HCT116 (cell line): ENCODE measurements at regions not wholly inside any gene's neighbourhood (a gene's known extent, or its start where the extent isn't known, plus 50 kb on each side); places are given as distances from the start of the nearest gene placed in this dataset.

ENCODE experiments used
- ATAC-seq: fragments of 200-7000 bp; cut with Tn5 transposase; 2 replicates; pipeline ENCODE4 v1.9.1; 2020; ENCODE audit warnings: mild to moderate bottlenecking, moderate library complexity
- BruUV-seq: library from RNA; stranded (reverse); fragments of 400-500 nt; replicated peaks from 2 replicates; lab custom pipeline; 2021; lab: Mats Ljungman, UMichigan
- CTCF ChIA-PET: fragments of 300-600 bp; sonication (Branson Sonifier 250); formaldehyde crosslinking; loops from one replicate; lab custom pipeline; 2021; ENCODE audit warnings: antibody characterized with exemption; lab: Charles Lee
- POLR2A ChIA-PET: fragments of 300-600, 350-600 bp; sonication (Branson Sonifier 250); formaldehyde crosslinking; loops from one replicate; lab custom pipeline; 2021; ENCODE audit warnings: antibody characterized with exemption; lab: Charles Lee
- RAD21 ChIA-PET, 2 experiments: fragments of 300-600 bp; sonication (Branson Sonifier 250); formaldehyde crosslinking; loops; one replicate each; lab custom pipeline; 2023; ENCODE audit warnings: low total read pairs in 2 of 2; ENCODE audit not compliant: uncharacterized antibody in 2 of 2, unreplicated experiment in 2 of 2, low non-redundant PET in 1 of 2; lab: Charles Lee
- DNase-seq: peaks from one replicate; pipeline ENCODE4 v3.0.0-alpha.2; 2010; ENCODE audit warnings: low read depth, low spot score
- H2AFZ ChIP-seq: fragments of 200-600 bp; shearing (Covaris generic), sonication (generic); 2 replicates; pipeline ENCODE4 v1.6.1; 2017; ENCODE audit warnings: low read depth, mixed run types, mixed read lengths, antibody characterized with exemption, low read length; ENCODE audit not compliant: poor library complexity, severe bottlenecking
- H3K27ac ChIP-seq: 2 replicates; pipeline ENCODE4 v1.5.1; 2012; ENCODE audit warnings: low read depth, low read length
- H3K27me3 ChIP-seq: fragments of 200-600 bp; sonication (generic); 2 replicates; pipeline ENCODE4 v1.6.1; 2016; ENCODE audit warnings: mixed run types, low read length, mixed read lengths; ENCODE audit not compliant: insufficient read depth
- H3K36me3 ChIP-seq, 2 experiments: fragments of 200-500 bp in 1 of 2; fragments of 200-600 bp in 1 of 2; sonication (Bioruptor generic) in 1 of 2; sonication (generic) in 1 of 2; 2 replicates each; pipeline versions ENCODE4 v1.5.1 to v1.6.1; 2014 to 2016; ENCODE audit warnings: low read length in 2 of 2, inconsistent platforms in 1 of 2, mixed read lengths in 1 of 2, mixed run types in 1 of 2; ENCODE audit not compliant: insufficient read depth in 2 of 2, control insufficient read depth in 1 of 2
- H3K4me1 ChIP-seq, 2 experiments: fragments of 200-600 bp in 1 of 2; sonication (generic) in 1 of 2; 2 replicates each; pipeline versions ENCODE4 v1.5.1 to v1.6.1; 2012 to 2017; ENCODE audit warnings: low read length in 2 of 2, inconsistent platforms in 1 of 2, mild to moderate bottlenecking in 1 of 2, mixed read lengths in 1 of 2, mixed run types in 1 of 2, moderate library complexity in 1 of 2; ENCODE audit not compliant: insufficient read depth in 2 of 2, control insufficient read depth in 1 of 2
- H3K4me2 ChIP-seq: fragments of 200-600 bp; sonication (generic); 2 replicates; pipeline ENCODE4 v1.6.1; 2017; ENCODE audit warnings: mixed run types, low read length, mixed read lengths
- H3K4me3 ChIP-seq, 2 experiments: fragments of 200-600 bp in 1 of 2; sonication (generic) in 1 of 2; replicated peaks in 1 of 2; 2 replicates each; pipeline ENCODE4 v1.5.1; 2011 to 2016; ENCODE audit warnings: low read length in 2 of 2, control low read depth in 1 of 2, low read depth in 1 of 2, mild to moderate bottlenecking in 1 of 2, mixed read lengths in 1 of 2, mixed run types in 1 of 2
- H3K79me2 ChIP-seq: fragments of 200-600 bp; sonication (generic); 2 replicates; pipeline ENCODE4 v1.6.1; 2017; ENCODE audit warnings: mild to moderate bottlenecking, mixed run types, low read length, moderate library complexity, mixed read lengths; ENCODE audit not compliant: insufficient read depth
- H3K9ac ChIP-seq: fragments of 200-600 bp; sonication (generic); 2 replicates; pipeline ENCODE4 v1.6.1; 2016; ENCODE audit warnings: low read length, mixed read lengths
- H3K9me2 ChIP-seq: fragments of 200-600 bp; sonication (generic), shearing (Covaris generic); 2 replicates; pipeline ENCODE4 v1.6.1; 2017; ENCODE audit warnings: mixed run types, mild to moderate bottlenecking, moderate library complexity; ENCODE audit not compliant: insufficient read depth
- H3K9me3 ChIP-seq, 2 experiments: fragments of 200-500 bp in 1 of 2; fragments of 200-600 bp in 1 of 2; sonication (Bioruptor generic) in 1 of 2; sonication (generic) in 1 of 2; 2 replicates each; pipeline ENCODE4 v1.6.1; 2014 to 2017; ENCODE audit warnings: low read length in 2 of 2, mixed read lengths in 2 of 2, inconsistent platforms in 1 of 2, low read depth in 1 of 2, mild to moderate bottlenecking in 1 of 2, mixed run types in 1 of 2, moderate library complexity in 1 of 2; ENCODE audit not compliant: control insufficient read depth in 1 of 2, insufficient read depth in 1 of 2
- H4K20me1 ChIP-seq: fragments of 200-600 bp; sonication (generic), shearing (Covaris generic); 2 replicates; pipeline ENCODE4 v1.6.1; 2017; ENCODE audit warnings: mixed run types, mild to moderate bottlenecking, moderate library complexity; ENCODE audit not compliant: insufficient read depth
- ATF3 ChIP-seq: IDR thresholded peaks from 2 replicates; pipeline ENCODE4 v1.6.1; 2012
- CBX3 ChIP-seq: IDR thresholded peaks from 2 replicates; pipeline ENCODE4 v1.6.1; 2012; ENCODE audit warnings: low read depth
- CEBPB ChIP-seq: IDR thresholded peaks from 2 replicates; pipeline ENCODE4 v1.6.1; 2012; ENCODE audit warnings: low read depth
- CTCF ChIP-seq, 3 experiments: fragments of 200-600 bp in 1 of 3; sonication (generic) in 1 of 3; IDR thresholded peaks in 2 of 3; conservative IDR thresholded peaks in 1 of 3; 2 replicates each; pipeline ENCODE4 v1.5.1; 2012 to 2017; ENCODE audit warnings: low read depth in 2 of 3, low read length in 2 of 3, antibody characterized with exemption in 1 of 3, borderline replicate concordance in 1 of 3, control low read depth in 1 of 3, mild to moderate bottlenecking in 1 of 3, mixed read lengths in 1 of 3, mixed run types in 1 of 3, moderate library complexity in 1 of 3; ENCODE audit not compliant: insufficient read depth in 1 of 3
- EGR1 ChIP-seq: IDR thresholded peaks from 2 replicates; pipeline ENCODE4 v1.6.1; 2012; ENCODE audit warnings: low read depth
- EZH2 ChIP-seq: fragments of 200-600 bp; sonication (generic); IDR thresholded peaks from 2 replicates; pipeline ENCODE4 v1.6.1; 2017; ENCODE audit warnings: antibody characterized with exemption, mixed run types
- JUND ChIP-seq: IDR thresholded peaks from 2 replicates; pipeline ENCODE4 v1.6.1; 2012
- MAX ChIP-seq: IDR thresholded peaks from 2 replicates; pipeline ENCODE4 v1.6.1; 2012
- REST ChIP-seq: IDR thresholded peaks from 2 replicates; pipeline ENCODE4 v1.6.1; 2012; ENCODE audit warnings: low read depth
- SP1 ChIP-seq: IDR thresholded peaks from 2 replicates; pipeline ENCODE4 v1.6.1; 2012; ENCODE audit warnings: low read depth
- TCF7L2 ChIP-seq: IDR thresholded peaks from 2 replicates; pipeline ENCODE4 v1.7.0; 2011; ENCODE audit warnings: borderline replicate concordance, inconsistent platforms; ENCODE audit not compliant: insufficient read depth, insufficient read length; ENCODE audit errors: extremely low read depth
- ZBTB33 ChIP-seq: IDR thresholded peaks from 2 replicates; pipeline ENCODE4 v1.6.1; 2011; ENCODE audit warnings: mild to moderate bottlenecking, low read length, moderate library complexity; ENCODE audit not compliant: insufficient replicate concordance; ENCODE audit errors: extremely low read depth
- ZNF274 ChIP-seq: fragments of 200-500 bp; sonication (Bioruptor generic); IDR thresholded peaks from 2 replicates; pipeline ENCODE4 v1.6.1; 2014; ENCODE audit warnings: mild to moderate bottlenecking, low read depth, low read length, inconsistent platforms
- intact Hi-C: fragments of 100-400 bp; cut with micrococcal nuclease; formaldehyde crosslinking; loops from 2 replicates; pipeline ENCODE4 v1.10.0; 2022

- TF ChIP-seq REST (no peak), TCF7L2 (no peak), ZNF274 (no peak), EGR1 (no peak), EZH2 (no peak), CBX3 (no peak)
Observed at GRCh38 chr5:136482206-136482605, 116.9 kb upstream of the TRPC7 start (continued).

GRCh38 chr5:136474466-136474865 is 109.1 kb upstream of the TRPC7 start:
- Histone ChIP-seq H3K36me3 (no peaks in the 10 kb centered on the region), H3K4me2 (no peak overlapping the region), H3K9me2 (no peaks in the 10 kb centered on the region), H2AFZ (no peak overlapping the region), H3K9ac (no peak overlapping the region), H4K20me1 (no peaks in the 10 kb centered on the region), H3K4me3 (no peak overlapping the region), H3K79me2 (no peaks in the 10 kb centered on the region), H3K4me1 (no peaks in the 10 kb centered on the region), H3K9me3 (no peaks in the 10 kb centered on the region), H3K27me3 (no peaks in the 10 kb centered on the region), H3K27ac (no peak overlapping the region)
- RAD21 ChIA-PET = no interaction called here
- no TSS peak for BruUV-seq
- ATAC-seq (no peak), DNase-seq (no peak)
- intact Hi-C loops = no loop called here
- POLR2A ChIA-PET = no interaction called here
- CTCF ChIA-PET = no interaction called here
- TF ChIP-seq CBX3 (no peak), ATF3 (no peak), CTCF (IDR thresholded peaks at IDR 0.05 in 2 of 3, conservative IDR thresholded peaks at IDR 0.05 in 1 of 3; ENCODE audit: borderline replicate concordance in 1 of 3, insufficient read depth in 1 of 3, low read depth in 2 of 3, low read length in 2 of 3) (no peak), MAX (no peak), EZH2 (no peak), SP1 (no peak), ZBTB33 (no peak), REST (no peak), ZNF274 (no peak), CEBPB (no peak), JUND (no peak)
